AG04450 (cell line): ENCODE measurements at regions not wholly inside any gene's neighbourhood (a gene's known extent, or its start where the extent isn't known, plus 50 kb on each side); places are given as distances from the start of the nearest gene placed in this dataset.

Experiments
- CTCF ChIA-PET: fragments of 300-600, 350-600 bp; formaldehyde crosslinking; extraction: SDS; loops from one replicate; lab custom pipeline; 2022; ENCODE audit warnings: antibody characterized with exemption, inconsistent platforms; lab: Charles Lee
- POLR2A ChIA-PET: fragments of 350-600 bp; formaldehyde crosslinking; extraction: SDS; loops from one replicate; lab custom pipeline; 2021; ENCODE audit warnings: antibody characterized with exemption, inconsistent platforms; lab: Yijun Ruan, JAX
- DNase-seq: peaks from one replicate; pipeline ENCODE4 v3.0.0-alpha.2; 2011; ENCODE audit warnings: low read depth, low spot score
- H3K27ac ChIP-seq: one replicate; pipeline ENCODE4 v1.5.1; 2012; ENCODE audit warnings: low read depth, low read length, control low read depth
- H3K27me3 ChIP-seq: one replicate; pipeline ENCODE4 v1.6.0; 2012; ENCODE audit warnings: low read length; ENCODE audit not compliant: control insufficient read depth, insufficient read depth
- H3K4me3 ChIP-seq: 2 replicates; pipeline ENCODE4 v1.5.1; 2011; ENCODE audit warnings: mild to moderate bottlenecking, low read depth, low read length, control low read depth
- H3K9me3 ChIP-seq: 2 replicates; pipeline ENCODE4 v1.5.1; 2012; ENCODE audit warnings: low read length; ENCODE audit not compliant: control insufficient read depth, insufficient read depth
- CTCF ChIP-seq: IDR thresholded peaks from 2 replicates; pipeline ENCODE4 v1.5.1; 2011; ENCODE audit warnings: low read depth, low read length, control low read depth, inconsistent platforms

DNA sequence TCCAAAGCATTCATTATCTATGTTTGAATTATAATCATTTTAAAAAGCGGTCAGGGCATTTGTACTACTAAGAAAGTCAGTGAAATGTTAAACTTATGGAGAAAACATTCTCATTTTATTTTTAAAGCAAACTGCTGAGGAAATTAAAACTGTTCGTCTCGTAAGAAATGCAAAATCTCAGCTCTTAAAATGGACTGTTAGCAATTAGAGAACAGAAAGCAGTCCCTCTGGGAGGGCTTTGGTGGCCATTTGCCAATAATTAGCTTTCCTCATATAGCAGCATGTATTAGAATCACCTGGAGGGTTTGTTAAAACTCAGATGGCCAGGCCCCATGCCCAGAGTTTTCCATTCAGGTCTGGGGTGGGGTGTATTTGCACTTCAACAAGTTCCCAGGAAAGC is 120.7 kb upstream of the RASEF start:
- no peak for TF ChIP-seq CTCF
- H3K9me3 ChIP-seq: no peaks in the 10 kb centered on the region
- H3K27ac ChIP-seq: no peak overlapping the region
- H3K27me3 ChIP-seq: no peaks in the 10 kb centered on the region
- POLR2A ChIA-PET: no interaction called here
- H3K4me3 ChIP-seq: no peak overlapping the region
- no peak for DNase-seq
- CTCF ChIA-PET: no interaction called here

- CTCF ChIA-PET: no interaction called here
- POLR2A ChIA-PET: no interaction called here
- no peak for TF ChIP-seq CTCF
- no peaks in the 10 kb centered on the region for H3K27me3 ChIP-seq
- no peak overlapping the region for H3K27ac ChIP-seq
- H3K9me3 ChIP-seq: no peaks in the 10 kb centered on the region
- no peak overlapping the region for H3K4me3 ChIP-seq
- no peak for DNase-seq
Measured at GRCh38 chr9:83182071-83182470, 119.1 kb upstream of the RASEF start.

DNA sequence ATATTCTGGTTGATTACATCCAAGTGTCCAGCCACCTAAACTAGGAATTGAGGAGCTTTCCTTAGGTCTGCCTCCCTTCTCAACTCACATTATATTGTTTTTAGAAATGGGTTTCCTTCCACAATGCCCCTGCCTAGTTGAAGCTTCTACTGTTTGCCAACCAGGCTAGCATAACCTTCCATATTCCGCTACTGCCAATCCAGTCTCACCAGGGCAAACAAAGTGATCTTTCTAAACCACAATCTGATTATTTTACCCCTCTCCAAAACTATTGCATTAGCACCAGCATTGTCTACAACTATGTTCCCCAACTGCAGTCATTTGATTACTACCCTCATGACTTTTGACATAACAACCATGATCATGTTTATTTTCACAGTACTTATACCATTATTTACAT is 115.8 kb upstream of the RASEF start:
- CTCF ChIA-PET: no interaction called here

GRCh38 chr9:83177747-83178146 is 114.8 kb upstream of the RASEF start:
- TF ChIP-seq CTCF: no peak
- H3K4me3 ChIP-seq: no peak overlapping the region
- no peak overlapping the region for H3K27ac ChIP-seq
- no peaks in the 10 kb centered on the region for H3K27me3 ChIP-seq
- ChIA-PET POLR2A (no interaction called here), CTCF (no interaction called here)
- DNase-seq: no peak
- no peaks in the 10 kb centered on the region for H3K9me3 ChIP-seq

More for the DNA sequence above, 115.8 kb upstream of the RASEF start:
- Histone ChIP-seq H3K4me3 (no peak overlapping the region), H3K27ac (no peak overlapping the region), H3K9me3 (no peaks in the 10 kb centered on the region), H3K27me3 (no peaks in the 10 kb centered on the region)
- POLR2A ChIA-PET: no interaction called here
- no peak for TF ChIP-seq CTCF
- no peak for DNase-seq

- ChIA-PET CTCF (no interaction called here), POLR2A (no interaction called here)
- no peak for DNase-seq
- Histone ChIP-seq H3K27ac (no peak overlapping the region), H3K4me3 (no peak overlapping the region), H3K9me3 (no peaks in the 10 kb centered on the region), H3K27me3 (no peaks in the 10 kb centered on the region)
- no peak for TF ChIP-seq CTCF
Measured at GRCh38 chr9:83167126-83167525, 104.2 kb upstream of the RASEF start.
